Ishikawa (cell line): ENCODE measurements at regions not wholly inside any gene's neighbourhood (a gene's known extent, or its start where the extent isn't known, plus 50 kb on each side); places are given as distances from the start of the nearest gene placed in this dataset.

Experiments
- CEBPB ChIP-seq: IDR thresholded peaks from 2 replicates; pipeline ENCODE4 v1.6.1; 2012
- CREB1 ChIP-seq: IDR thresholded peaks from 2 replicates; pipeline ENCODE4 v1.6.1; 2012; ENCODE audit warnings: low read depth
- EGR1 ChIP-seq: IDR thresholded peaks from 2 replicates; pipeline ENCODE4 v1.6.1; 2012
- EP300 ChIP-seq: IDR thresholded peaks from 2 replicates; pipeline ENCODE4 v1.6.1; 2012; ENCODE audit warnings: borderline replicate concordance
- FOXM1 ChIP-seq: IDR thresholded peaks from 2 replicates; pipeline ENCODE4 v1.6.1; 2012; ENCODE audit warnings: low read depth, borderline replicate concordance
- NFIC ChIP-seq: IDR thresholded peaks from 2 replicates; pipeline ENCODE4 v1.6.1; 2012
- RAD21 ChIP-seq: IDR thresholded peaks from 2 replicates; pipeline ENCODE4 v1.6.1; 2012; ENCODE audit warnings: low read depth
- TAF1 ChIP-seq: IDR thresholded peaks from 2 replicates; pipeline ENCODE4 v1.6.1; 2012; ENCODE audit warnings: low read depth, mild to moderate bottlenecking
- TCF12 ChIP-seq: IDR thresholded peaks from 2 replicates; pipeline ENCODE4 v1.6.1; 2012; ENCODE audit warnings: low read depth
- TEAD4 ChIP-seq: IDR thresholded peaks from 2 replicates; pipeline ENCODE4 v1.6.1; 2012
- YY1 ChIP-seq: IDR thresholded peaks from 2 replicates; pipeline ENCODE4 v1.6.1; 2012; ENCODE audit warnings: low read depth
- ZBTB7A ChIP-seq: IDR thresholded peaks from 2 replicates; pipeline ENCODE4 v1.6.1; 2012; ENCODE audit warnings: low read depth
- TF ChIP-seq, protein P1 (sequence below): IDR thresholded peaks from 2 replicates; pipeline ENCODE4 v1.6.1; 2012
- TF ChIP-seq, protein P2 (sequence below): IDR thresholded peaks from 2 replicates; pipeline ENCODE4 v1.6.1; 2012
- TF ChIP-seq, protein P3 (sequence below): IDR thresholded peaks from 2 replicates; pipeline ENCODE4 v1.6.1; 2012; ENCODE audit warnings: low read depth, mild to moderate bottlenecking

DNA sequence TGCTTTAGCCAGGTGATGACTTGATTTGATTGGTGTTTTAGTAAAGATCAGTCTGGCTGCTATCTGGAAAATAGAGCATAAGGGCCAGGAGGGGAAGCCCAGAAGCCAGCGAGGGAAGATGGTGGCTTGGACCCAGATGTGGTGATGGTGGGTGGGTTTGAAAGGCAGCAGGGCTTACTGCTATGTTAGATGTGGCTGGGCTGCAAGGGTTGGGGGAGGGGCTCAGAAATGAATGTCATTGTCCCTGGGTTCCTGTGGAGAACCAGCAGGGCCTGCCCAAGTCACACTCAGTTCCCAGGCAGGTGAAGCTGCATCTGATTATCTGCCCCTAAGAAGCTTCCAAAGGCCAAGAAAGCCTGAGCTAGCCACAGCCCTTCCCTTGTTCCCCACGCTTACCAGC, 71.7 kb upstream of the BRD7 start:
- TF ChIP-seq, protein P1, sequence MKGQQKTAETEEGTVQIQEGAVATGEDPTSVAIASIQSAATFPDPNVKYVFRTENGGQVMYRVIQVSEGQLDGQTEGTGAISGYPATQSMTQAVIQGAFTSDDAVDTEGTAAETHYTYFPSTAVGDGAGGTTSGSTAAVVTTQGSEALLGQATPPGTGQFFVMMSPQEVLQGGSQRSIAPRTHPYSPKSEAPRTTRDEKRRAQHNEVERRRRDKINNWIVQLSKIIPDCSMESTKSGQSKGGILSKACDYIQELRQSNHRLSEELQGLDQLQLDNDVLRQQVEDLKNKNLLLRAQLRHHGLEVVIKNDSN: no peak
- TF ChIP-seq EGR1 (no peak), TAF1 (no peak), NFIC (no peak), TEAD4 (no peak), TCF12 (no peak), FOXM1 (no peak), RAD21 (no peak), YY1 (no peak), CEBPB (no peak), EP300 (no peak), CREB1 (no peak), ZBTB7A (no peak)
- TF ChIP-seq, protein P2, sequence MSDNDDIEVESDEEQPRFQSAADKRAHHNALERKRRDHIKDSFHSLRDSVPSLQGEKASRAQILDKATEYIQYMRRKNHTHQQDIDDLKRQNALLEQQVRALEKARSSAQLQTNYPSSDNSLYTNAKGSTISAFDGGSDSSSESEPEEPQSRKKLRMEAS: no peak
- TF ChIP-seq, protein P3, sequence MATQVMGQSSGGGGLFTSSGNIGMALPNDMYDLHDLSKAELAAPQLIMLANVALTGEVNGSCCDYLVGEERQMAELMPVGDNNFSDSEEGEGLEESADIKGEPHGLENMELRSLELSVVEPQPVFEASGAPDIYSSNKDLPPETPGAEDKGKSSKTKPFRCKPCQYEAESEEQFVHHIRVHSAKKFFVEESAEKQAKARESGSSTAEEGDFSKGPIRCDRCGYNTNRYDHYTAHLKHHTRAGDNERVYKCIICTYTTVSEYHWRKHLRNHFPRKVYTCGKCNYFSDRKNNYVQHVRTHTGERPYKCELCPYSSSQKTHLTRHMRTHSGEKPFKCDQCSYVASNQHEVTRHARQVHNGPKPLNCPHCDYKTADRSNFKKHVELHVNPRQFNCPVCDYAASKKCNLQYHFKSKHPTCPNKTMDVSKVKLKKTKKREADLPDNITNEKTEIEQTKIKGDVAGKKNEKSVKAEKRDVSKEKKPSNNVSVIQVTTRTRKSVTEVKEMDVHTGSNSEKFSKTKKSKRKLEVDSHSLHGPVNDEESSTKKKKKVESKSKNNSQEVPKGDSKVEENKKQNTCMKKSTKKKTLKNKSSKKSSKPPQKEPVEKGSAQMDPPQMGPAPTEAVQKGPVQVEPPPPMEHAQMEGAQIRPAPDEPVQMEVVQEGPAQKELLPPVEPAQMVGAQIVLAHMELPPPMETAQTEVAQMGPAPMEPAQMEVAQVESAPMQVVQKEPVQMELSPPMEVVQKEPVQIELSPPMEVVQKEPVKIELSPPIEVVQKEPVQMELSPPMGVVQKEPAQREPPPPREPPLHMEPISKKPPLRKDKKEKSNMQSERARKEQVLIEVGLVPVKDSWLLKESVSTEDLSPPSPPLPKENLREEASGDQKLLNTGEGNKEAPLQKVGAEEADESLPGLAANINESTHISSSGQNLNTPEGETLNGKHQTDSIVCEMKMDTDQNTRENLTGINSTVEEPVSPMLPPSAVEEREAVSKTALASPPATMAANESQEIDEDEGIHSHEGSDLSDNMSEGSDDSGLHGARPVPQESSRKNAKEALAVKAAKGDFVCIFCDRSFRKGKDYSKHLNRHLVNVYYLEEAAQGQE: no peak

DNA sequence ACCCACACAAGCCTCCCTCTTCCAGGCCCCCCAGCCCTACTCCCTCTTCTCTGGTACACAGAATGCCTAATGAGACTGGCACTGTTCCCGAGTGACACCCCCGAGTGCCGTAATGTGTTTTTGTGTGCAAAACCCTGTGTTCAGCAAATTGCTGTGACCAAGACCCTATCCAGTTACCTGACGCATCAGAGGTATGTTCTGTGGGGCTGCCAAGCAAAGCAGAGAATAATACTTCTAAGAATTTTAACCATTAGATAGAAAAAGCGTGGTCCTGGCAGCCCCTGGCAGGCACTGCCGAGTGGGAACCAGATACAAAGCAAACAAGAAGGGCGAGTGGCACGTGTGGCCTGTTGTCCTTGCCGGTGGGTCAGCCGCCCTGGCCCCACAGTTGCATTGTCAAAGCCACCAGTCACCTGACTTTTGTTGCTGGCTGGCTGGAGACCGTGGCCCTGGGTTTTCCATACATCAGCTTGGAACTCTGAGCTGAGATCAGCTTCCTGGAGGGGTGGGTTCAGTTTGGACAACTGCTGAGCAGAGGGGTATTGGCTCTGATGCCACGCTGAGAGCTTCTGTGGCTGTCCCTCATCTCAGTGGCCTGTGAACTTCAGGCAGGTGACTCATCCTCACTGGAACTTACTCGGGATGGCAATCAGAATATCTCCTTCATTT, 69.1 kb upstream of the BRD7 start:
- TF ChIP-seq NFIC (no peak), CREB1 (no peak), RAD21 (no peak), CEBPB (no peak)
- TF ChIP-seq, protein P3: no peak

DNA sequence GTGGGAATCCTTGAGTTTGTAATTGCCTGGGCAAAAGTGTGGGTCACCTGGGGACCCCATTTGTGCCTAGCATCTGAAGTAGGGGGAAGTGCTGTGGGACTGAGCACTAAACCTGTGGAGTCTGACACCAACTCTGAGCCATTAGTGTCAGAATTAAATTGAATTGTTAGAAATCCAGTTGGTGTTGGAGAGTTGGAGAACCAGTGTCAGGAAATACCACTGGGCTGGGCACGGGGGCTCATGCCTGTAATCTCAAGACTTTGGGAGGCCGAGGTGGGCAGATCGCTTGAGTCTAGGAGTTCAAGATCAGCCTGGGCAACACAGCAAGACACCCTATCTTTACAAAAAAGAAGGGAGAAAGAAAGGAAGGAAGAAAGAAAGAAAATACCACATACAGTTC, 67.5 kb upstream of the BRD7 start:
- TF ChIP-seq TAF1 (no peak), RAD21 (no peak), YY1 (no peak), EP300 (no peak), EGR1 (no peak)
- TF ChIP-seq, protein P2: no peak

DNA sequence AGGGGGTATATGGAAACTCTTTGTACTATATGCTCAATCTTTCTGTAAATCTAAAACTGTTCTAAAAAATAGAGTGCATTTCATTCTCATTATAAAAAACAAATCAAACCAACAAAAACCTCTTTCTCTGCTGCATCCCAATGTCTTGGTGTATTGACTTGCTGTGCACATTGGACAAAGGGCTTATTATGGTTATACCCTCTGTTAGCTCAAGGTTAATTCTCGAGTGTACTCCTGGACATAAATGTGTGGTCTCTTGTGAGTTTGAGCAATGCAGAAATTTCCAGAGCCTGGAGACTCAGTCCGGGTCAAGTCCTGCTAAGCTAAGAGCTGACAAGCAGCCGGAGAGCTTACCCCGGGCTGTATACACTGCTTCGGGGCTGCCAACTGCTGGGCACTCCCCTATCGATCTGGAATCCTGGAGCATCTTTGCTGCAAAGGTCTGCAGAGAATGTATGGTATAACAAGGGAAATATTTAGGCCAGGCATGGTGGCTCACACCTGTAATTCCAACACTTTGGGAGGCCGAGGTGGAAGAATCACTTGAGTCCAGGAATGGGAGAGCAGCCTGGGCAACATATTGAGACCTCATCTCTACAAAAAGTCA, 66.2 kb upstream of the BRD7 start:
- TF ChIP-seq FOXM1 (no peak), RAD21 (no peak), CREB1 (no peak), NFIC (no peak), EP300 (no peak), ZBTB7A (no peak), TAF1 (no peak)
- TF ChIP-seq, protein P3: no peak
- TF ChIP-seq, protein P1: no peak
